H9 (cell line): ENCODE measurements at regions not wholly inside any gene's neighbourhood (a gene's known extent, or its start where the extent isn't known, plus 50 kb on each side); places are given as distances from the start of the nearest gene placed in this dataset.

Source experiments
- DNase-seq: peaks from one replicate; pipeline ENCODE4 v3.0.0-alpha.2; 2017
- H2AFZ ChIP-seq: one replicate; pipeline ENCODE4 v1.6.1; 2013; ENCODE audit warnings: mild to moderate bottlenecking, low read length, control low read depth, moderate library complexity
- H2AK5ac ChIP-seq: 2 replicates; pipeline ENCODE4 v1.6.1; 2013; ENCODE audit warnings: low read length, control low read depth, mixed read lengths; ENCODE audit not compliant: insufficient read length
- H2BK120ac ChIP-seq: one replicate; pipeline ENCODE4 v1.6.1; 2013; ENCODE audit warnings: low read depth, mild to moderate bottlenecking, low read length, control low read depth, inconsistent platforms; ENCODE audit not compliant: poor library complexity, severe bottlenecking
- H2BK12ac ChIP-seq: 2 replicates; pipeline ENCODE4 v1.6.1; 2013; ENCODE audit warnings: low read length, control low read depth, mixed read lengths, low read depth; ENCODE audit not compliant: insufficient read length
- H2BK15ac ChIP-seq: 2 replicates; pipeline ENCODE4 v1.6.1; 2013; ENCODE audit warnings: low read depth, low read length, control low read depth
- H2BK20ac ChIP-seq: one replicate; pipeline ENCODE4 v1.6.1; 2013; ENCODE audit warnings: low read depth, mild to moderate bottlenecking, low read length, control low read depth, inconsistent platforms; ENCODE audit not compliant: poor library complexity, severe bottlenecking
- H2BK5ac ChIP-seq: 2 replicates; pipeline ENCODE4 v1.6.1; 2013; ENCODE audit warnings: low read length, control low read depth, mixed read lengths; ENCODE audit not compliant: insufficient read length
- H3K14ac ChIP-seq: 2 replicates; pipeline ENCODE4 v1.6.1; 2013; ENCODE audit warnings: low read length, control low read depth; ENCODE audit not compliant: insufficient read depth
- H3K18ac ChIP-seq: 2 replicates; pipeline ENCODE4 v1.6.1; 2013; ENCODE audit warnings: low read depth, mild to moderate bottlenecking, mixed read lengths, low read length, control low read depth; ENCODE audit not compliant: insufficient read length
- H3K23ac ChIP-seq: 2 replicates; pipeline ENCODE4 v1.6.1; 2013; ENCODE audit warnings: low read length, control low read depth, mixed read lengths, low read depth; ENCODE audit not compliant: insufficient read length
- H3K23me2 ChIP-seq: 2 replicates; pipeline ENCODE4 v1.6.1; 2013; ENCODE audit warnings: low read depth, mild to moderate bottlenecking, mixed read lengths, low read length, control low read depth; ENCODE audit not compliant: insufficient read length, poor library complexity, severe bottlenecking
- H3K27ac ChIP-seq: 2 replicates; pipeline ENCODE4 v1.5.1; 2013; ENCODE audit warnings: low read length, control low read depth, mixed read lengths, low read depth; ENCODE audit not compliant: insufficient read length
- H3K27me3 ChIP-seq: 2 replicates; pipeline ENCODE4 v1.6.1; 2013; ENCODE audit warnings: low read length, control low read depth, inconsistent platforms; ENCODE audit not compliant: insufficient read depth
- H3K4ac ChIP-seq: 2 replicates; pipeline ENCODE4 v1.6.1; 2013; ENCODE audit warnings: low read depth, mild to moderate bottlenecking, control low read depth, inconsistent platforms, low read length, moderate library complexity
- H3K4me1 ChIP-seq: 2 replicates; pipeline ENCODE4 v1.6.1; 2013; ENCODE audit warnings: low read length, control low read depth, inconsistent platforms; ENCODE audit not compliant: insufficient read depth
- H3K4me2 ChIP-seq: 2 replicates; pipeline ENCODE4 v1.6.1; 2013; ENCODE audit warnings: low read length, control low read depth, mixed read lengths; ENCODE audit not compliant: insufficient read length, insufficient read depth
- H3K56ac ChIP-seq: 2 replicates; pipeline ENCODE4 v1.6.1; 2013; ENCODE audit warnings: low read depth, mild to moderate bottlenecking, mixed read lengths, low read length, control low read depth; ENCODE audit not compliant: insufficient read length
- H3K79me1 ChIP-seq: 2 replicates; pipeline ENCODE4 v1.6.1; 2013; ENCODE audit warnings: low read depth, mild to moderate bottlenecking, moderate library complexity, low read length, control low read depth, inconsistent platforms; ENCODE audit not compliant: insufficient read depth, poor library complexity, severe bottlenecking
- H3K79me2 ChIP-seq: 2 replicates; pipeline ENCODE4 v1.6.1; 2013; ENCODE audit warnings: low read length, control low read depth, inconsistent platforms; ENCODE audit not compliant: insufficient read depth
- H3K9ac ChIP-seq: 2 replicates; pipeline ENCODE4 v1.6.1; 2013; ENCODE audit warnings: low read length, control low read depth, mixed read lengths; ENCODE audit not compliant: insufficient read length; ENCODE audit errors: extremely low read depth
- H3K9me3 ChIP-seq: one replicate; pipeline ENCODE4 v1.6.1; 2013; ENCODE audit warnings: low read depth, low read length, inconsistent platforms; ENCODE audit not compliant: control insufficient read depth
- H3T11ph ChIP-seq: one replicate; pipeline ENCODE4 v1.6.1; 2013; ENCODE audit warnings: mild to moderate bottlenecking, low read length, control low read depth, inconsistent platforms
- H4K20me1 ChIP-seq: one replicate; pipeline ENCODE4 v1.6.1; 2013; ENCODE audit not compliant: control insufficient read depth, insufficient read length, insufficient read depth
- H4K5ac ChIP-seq: 2 replicates; pipeline ENCODE4 v1.6.1; 2013; ENCODE audit warnings: low read depth, mild to moderate bottlenecking, mixed read lengths, low read length, control low read depth; ENCODE audit not compliant: insufficient read length
- H4K8ac ChIP-seq: replicated peaks from 2 replicates; pipeline ENCODE4 v1.6.1; 2013; ENCODE audit warnings: low read length, control low read depth, mixed read lengths, low read depth; ENCODE audit not compliant: insufficient read length
- H4K91ac ChIP-seq: 2 replicates; pipeline ENCODE4 v1.6.1; 2013; ENCODE audit warnings: low read depth, mild to moderate bottlenecking, moderate library complexity, mixed read lengths, low read length, control low read depth; ENCODE audit not compliant: insufficient read length
- H3K27ac Mint-ChIP-seq, 3 experiments: 2 replicates in 2 of 3; 3 replicates in 1 of 3; pipeline ENCODE4 v1.8.0; 2020 to 2021; ENCODE audit warnings: mixed read lengths in 3 of 3, mild to moderate bottlenecking in 1 of 3, moderate library complexity in 1 of 3
- H3K27me3 Mint-ChIP-seq: 2 replicates; pipeline ENCODE4 v1.8.0; 2021; ENCODE audit warnings: low read depth, mild to moderate bottlenecking, moderate library complexity, mixed read lengths
- H3K36me3 Mint-ChIP-seq, 3 experiments: 2 replicates in 2 of 3; 3 replicates in 1 of 3; pipeline ENCODE4 v1.8.0; 2020 to 2021; ENCODE audit warnings: low read depth in 3 of 3, mixed read lengths in 3 of 3; ENCODE audit not compliant: insufficient read depth in 1 of 3
- H3K4me1 Mint-ChIP-seq, 2 experiments: 2 replicates each; pipeline ENCODE4 v1.8.0; 2020; ENCODE audit warnings: mixed read lengths in 2 of 2
- H3K4me3 Mint-ChIP-seq, 2 experiments: 2 replicates in 1 of 2; 3 replicates in 1 of 2; pipeline ENCODE4 v1.8.0; 2020 to 2021; ENCODE audit warnings: mild to moderate bottlenecking in 2 of 2, mixed read lengths in 2 of 2, moderate library complexity in 1 of 2
- H3K9me3 Mint-ChIP-seq, 2 experiments: 2 replicates in 1 of 2; 3 replicates in 1 of 2; pipeline ENCODE4 v1.8.0; 2020; ENCODE audit warnings: mild to moderate bottlenecking in 2 of 2, mixed read lengths in 2 of 2, moderate library complexity in 1 of 2
- WGBS: extraction: QIAGEN DNeasy Blood & Tissue Kit; methylation state at CpG from one replicate; pipeline ENCODE4 v1.1.7; 2013; ENCODE audit warnings: missing lambda C conversion rate, low lambda C conversion rate, mixed read lengths; ENCODE audit not compliant: insufficient read length; ENCODE audit errors: extremely low coverage; 5-methylcytosine and 5-hydroxymethylcytosine counted together
- TF ChIP-seq, protein P1 (sequence below): fragments of 200-600 bp; sonication (generic); conservative IDR thresholded peaks from 3 replicates; pipeline ENCODE4 v1.8.0; 2021; ENCODE audit warnings: antibody characterized with exemption, mild to moderate bottlenecking

DNA sequence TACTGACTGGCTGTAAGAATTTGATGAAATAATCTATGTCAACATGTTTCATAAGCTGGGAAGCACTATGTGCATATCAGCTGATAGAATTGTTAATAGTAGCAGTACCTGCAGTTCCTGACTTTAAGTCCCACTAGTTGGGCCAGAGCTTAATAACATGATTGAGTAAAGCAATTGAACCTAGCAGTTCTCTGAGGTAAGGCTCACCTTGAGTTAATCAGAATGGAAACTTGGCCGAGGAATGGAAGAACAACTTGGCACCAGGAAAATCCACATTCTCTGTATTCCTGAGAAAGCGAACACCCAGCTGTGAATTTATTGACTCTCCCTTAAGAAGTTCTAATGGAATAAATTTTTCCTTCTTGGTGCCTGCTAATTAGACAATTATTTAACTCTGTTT lies 262.6 kb downstream of the IGSF11 start:
- no peaks in the 10 kb centered on the region for H3K23me2 ChIP-seq
- no peak overlapping the region for H4K5ac ChIP-seq
- H3K4me1 ChIP-seq, result peaks cover 3% of the 10 kb centered on the region; the same call in 1 of the 2 replicates
- H3K9me3 ChIP-seq, result no peaks in the 10 kb centered on the region
- no peaks in the 10 kb centered on the region; a peak in 2 of 5 replicates for H3K9me3 Mint-ChIP-seq
- no peaks in the 10 kb centered on the region for H3K79me2 ChIP-seq
- H2BK20ac ChIP-seq, result no peak overlapping the region
- H3K18ac ChIP-seq, result no peak overlapping the region
- no peak overlapping the region for H2BK5ac ChIP-seq
- H3K23ac ChIP-seq, result no peak overlapping the region
- no peak overlapping the region for H3K14ac ChIP-seq
- no peak overlapping the region for H2BK12ac ChIP-seq
- H4K20me1 ChIP-seq, result no peaks in the 10 kb centered on the region
- TF ChIP-seq, protein P1, sequence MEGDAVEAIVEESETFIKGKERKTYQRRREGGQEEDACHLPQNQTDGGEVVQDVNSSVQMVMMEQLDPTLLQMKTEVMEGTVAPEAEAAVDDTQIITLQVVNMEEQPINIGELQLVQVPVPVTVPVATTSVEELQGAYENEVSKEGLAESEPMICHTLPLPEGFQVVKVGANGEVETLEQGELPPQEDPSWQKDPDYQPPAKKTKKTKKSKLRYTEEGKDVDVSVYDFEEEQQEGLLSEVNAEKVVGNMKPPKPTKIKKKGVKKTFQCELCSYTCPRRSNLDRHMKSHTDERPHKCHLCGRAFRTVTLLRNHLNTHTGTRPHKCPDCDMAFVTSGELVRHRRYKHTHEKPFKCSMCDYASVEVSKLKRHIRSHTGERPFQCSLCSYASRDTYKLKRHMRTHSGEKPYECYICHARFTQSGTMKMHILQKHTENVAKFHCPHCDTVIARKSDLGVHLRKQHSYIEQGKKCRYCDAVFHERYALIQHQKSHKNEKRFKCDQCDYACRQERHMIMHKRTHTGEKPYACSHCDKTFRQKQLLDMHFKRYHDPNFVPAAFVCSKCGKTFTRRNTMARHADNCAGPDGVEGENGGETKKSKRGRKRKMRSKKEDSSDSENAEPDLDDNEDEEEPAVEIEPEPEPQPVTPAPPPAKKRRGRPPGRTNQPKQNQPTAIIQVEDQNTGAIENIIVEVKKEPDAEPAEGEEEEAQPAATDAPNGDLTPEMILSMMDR, result no peak
- no peak overlapping the region for H3K4me2 ChIP-seq
- WGBS, result no CpG with 5 or more reads among the region's 2 CpGs
- no peak overlapping the region for H2BK120ac ChIP-seq
- no peak overlapping the region for H3T11ph ChIP-seq
- H3K27ac ChIP-seq, result no peak overlapping the region
- no peaks in the 10 kb centered on the region for H3K36me3 Mint-ChIP-seq
- no peak overlapping the region for H3K9ac ChIP-seq
- H2BK15ac ChIP-seq, result no peak overlapping the region
- no peaks in the 10 kb centered on the region for H3K27me3 ChIP-seq
- no peak overlapping the region for H2AFZ ChIP-seq
- no peaks in the 10 kb centered on the region; the same call in 1 of the 2 replicates for H3K27me3 Mint-ChIP-seq
- H3K79me1 ChIP-seq, result no peaks in the 10 kb centered on the region
- H2AK5ac ChIP-seq, result no peak overlapping the region
- H3K4me3 Mint-ChIP-seq, result no peak overlapping the region
- H3K4ac ChIP-seq, result no peak overlapping the region
- DNase-seq, result no peak
- no peak overlapping the region for H3K56ac ChIP-seq
- no peak overlapping the region for H4K91ac ChIP-seq
- H3K4me1 Mint-ChIP-seq, result peaks cover 15 to 16% of the 10 kb centered on the region in 2 experiments
- peak overlapping the region in 2 of 3 experiments; percentile 35 to 97; a peak in 3 of 7 replicates for H3K27ac Mint-ChIP-seq
- H4K8ac ChIP-seq, result no peak overlapping the region
